K562 (cell line): ENCODE measurements at regions not wholly inside any gene's neighbourhood (a gene's known extent, or its start where the extent isn't known, plus 50 kb on each side); places are given as distances from the start of the nearest gene placed in this dataset.

Source experiments
- ATAC-seq: fragments of 200-7000 bp; cut with Tn5 transposase; 3 replicates; pipeline ENCODE4 v1.9.1; 2020; ENCODE audit warnings: moderate library complexity
- BruUV-seq: library from RNA; stranded (reverse); fragments of 400-500 nt; replicated peaks from 2 replicates; lab custom pipeline; 2021; lab: Mats Ljungman, UMichigan
- CTCF ChIA-PET: fragments of 300-600 bp; formaldehyde crosslinking; extraction: SDS; loops from one replicate; lab custom pipeline; 2021; ENCODE audit warnings: low intra/inter-chr PET ratio; lab: Yijun Ruan, JAX
- POLR2A ChIA-PET: fragments of 300-600, 350-650 bp; sonication (Branson Sonifier 250); formaldehyde crosslinking; extraction: SDS; loops from one replicate; lab custom pipeline; 2021; ENCODE audit warnings: antibody characterized with exemption, inconsistent platforms; lab: Yijun Ruan, JAX
- DNase-seq, 4 experiments: peaks; one replicate each; pipeline versions ENCODE4 v3.0.0 to v3.0.0-alpha.2; 2011 to 2018; ENCODE audit warnings: low spot score in 3 of 4, mixed read lengths in 3 of 4; ENCODE audit errors: extremely low read depth in 1 of 4
- FAIRE-seq: peaks from 2 replicates; lab custom pipeline; 2011; peaks lifted over from hg19 to GRCh38; lab: Jason Lieb, UNC
- H2AFZ ChIP-seq: 2 replicates; pipeline ENCODE4 v1.6.0; 2011; ENCODE audit warnings: low read depth, low read length, control low read depth, inconsistent platforms
- H3K27ac ChIP-seq: fragments of 200-600 bp; 3 replicates; pipeline ENCODE4 v1.8.0; 2011; ENCODE audit warnings: low read depth, mild to moderate bottlenecking, control low read depth, inconsistent platforms, low read length, moderate library complexity, mixed read lengths; ENCODE audit errors: extremely low read depth
- H3K27me3 ChIP-seq, 2 experiments: fragments of 300-600 bp in 1 of 2; 2 replicates in 1 of 2; 3 replicates in 1 of 2; pipeline versions ENCODE4 v1.6.0 to v1.8.0; 2011; ENCODE audit warnings: inconsistent platforms in 2 of 2, low read length in 2 of 2, mild to moderate bottlenecking in 1 of 2, mixed read lengths in 1 of 2, moderate library complexity in 1 of 2; ENCODE audit not compliant: control insufficient read depth in 2 of 2, insufficient read depth in 2 of 2
- H3K36me3 ChIP-seq: fragments of 300-600 bp; 3 replicates; pipeline ENCODE4 v1.8.0; 2011; ENCODE audit warnings: mild to moderate bottlenecking, low read length, inconsistent platforms; ENCODE audit not compliant: control insufficient read depth, insufficient read depth
- H3K4me1 ChIP-seq, 2 experiments: fragments of 200-600 bp in 1 of 2; replicated peaks in 1 of 2; 2 replicates in 1 of 2; 3 replicates in 1 of 2; pipeline versions ENCODE4 v1.5.1 to v1.8.0; 2011; ENCODE audit warnings: inconsistent platforms in 2 of 2, low read length in 2 of 2, mild to moderate bottlenecking in 1 of 2, mixed read lengths in 1 of 2, moderate library complexity in 1 of 2; ENCODE audit not compliant: control insufficient read depth in 2 of 2, insufficient read depth in 2 of 2
- H3K4me2 ChIP-seq: 2 replicates; pipeline ENCODE4 v1.6.1; 2011; ENCODE audit warnings: low read length, control low read depth, inconsistent platforms, mixed read lengths; ENCODE audit not compliant: insufficient read depth
- H3K4me3 ChIP-seq: fragments of 200-600 bp; sonication (generic), shearing (Covaris generic); 2 replicates; pipeline ENCODE4 v1.5.1; 2016; ENCODE audit warnings: control low read depth, inconsistent platforms
- H3K79me2 ChIP-seq: fragments of 200-600 bp; 3 replicates; pipeline ENCODE4 v1.8.0; 2011; ENCODE audit warnings: low read length, inconsistent platforms; ENCODE audit not compliant: control insufficient read depth, insufficient read depth
- H3K9ac ChIP-seq, 2 experiments: 2 replicates each; pipeline versions ENCODE4 v1.6.0 to v1.6.1; 2011; ENCODE audit warnings: low read depth in 2 of 2, low read length in 2 of 2, control low read depth in 1 of 2, inconsistent platforms in 1 of 2, mild to moderate bottlenecking in 1 of 2, mixed read lengths in 1 of 2; ENCODE audit not compliant: insufficient read depth in 1 of 2
- H3K9me1 ChIP-seq: one replicate; pipeline ENCODE4 v1.6.0; 2011; ENCODE audit warnings: inconsistent platforms, mild to moderate bottlenecking, low read length, moderate library complexity; ENCODE audit not compliant: control insufficient read depth, insufficient read depth
- H3K9me3 ChIP-seq: replicated peaks from 2 replicates; pipeline ENCODE4 v1.5.1; 2011; ENCODE audit warnings: low read depth, low read length, inconsistent platforms; ENCODE audit not compliant: control insufficient read depth, insufficient read depth
- H4K20me1 ChIP-seq: replicated peaks from 2 replicates; pipeline ENCODE4 v1.6.1; 2011; ENCODE audit warnings: low read length, inconsistent platforms, mixed read lengths; ENCODE audit not compliant: control insufficient read depth, insufficient read depth
- E2F5 ChIP-seq: sonication (generic); formaldehyde crosslinking; IDR thresholded peaks from 2 replicates; pipeline ENCODE4 v1.8.0; 2022; ENCODE audit warnings: mild to moderate bottlenecking, missing genetic modification reagents
- WGBS: fragments of 100-300 bp; shearing (Covaris generic); methylation state at CpG from one replicate; pipeline ENCODE4 v1.1.6; 2016; ENCODE audit warnings: low coverage, mixed read lengths; ENCODE audit not compliant: insufficient coverage; ENCODE audit errors: missing lambda C conversion rate; 5-methylcytosine and 5-hydroxymethylcytosine counted together
- in situ Hi-C: fragments of 300-500 bp; cut with MboI; formaldehyde crosslinking; loops from 4 replicates; pipeline ENCODE4 v1.15.0; 2018; ENCODE audit warnings: inconsistent platforms, mixed read lengths
- intact Hi-C: fragments of 100-400 bp; cut with micrococcal nuclease; formaldehyde crosslinking; loops from 2 replicates; pipeline ENCODE4 v1.14.2; 2022
- TF ChIP-seq, protein P1 (sequence below): fragments of 250-450 bp; sonication (Bioruptor Pico); IDR thresholded peaks from 2 replicates; pipeline ENCODE4 v1.8.0; 2021; ENCODE audit warnings: borderline replicate concordance, mild to moderate bottlenecking, moderate library complexity; ENCODE audit not compliant: poor library complexity, severe bottlenecking
- TF ChIP-seq, protein P2 (sequence below): fragments of 450-650 bp; IDR thresholded peaks from 2 replicates; pipeline ENCODE4 v1.6.1; 2018; ENCODE audit not compliant: partially characterized antibody

- intact Hi-C loops = no loop called here
- DNase-seq = no peak
- no peak for FAIRE-seq
- Histone ChIP-seq H3K27ac (no peak overlapping the region), H4K20me1 (no peaks in the 10 kb centered on the region), H2AFZ (no peak overlapping the region), H3K79me2 (no peaks in the 10 kb centered on the region), H3K27me3 (no peaks in the 10 kb centered on the region; a peak in 1 of 5 replicates), H3K4me1 (peaks cover 12 to 13% of the 10 kb centered on the region in 2 experiments), H3K36me3 (no peaks in the 10 kb centered on the region), H3K9me3 (peaks cover 2% of the 10 kb centered on the region; the same call in 1 of the 2 replicates), H3K9ac (no peak overlapping the region), H3K4me2 (no peak overlapping the region), H3K9me1 (no peaks in the 10 kb centered on the region), H3K4me3 (no peak overlapping the region)
- POLR2A ChIA-PET = no interaction called here
- no TSS peak for BruUV-seq
- in situ Hi-C loops = no loop called here
- TF ChIP-seq, protein P1, sequence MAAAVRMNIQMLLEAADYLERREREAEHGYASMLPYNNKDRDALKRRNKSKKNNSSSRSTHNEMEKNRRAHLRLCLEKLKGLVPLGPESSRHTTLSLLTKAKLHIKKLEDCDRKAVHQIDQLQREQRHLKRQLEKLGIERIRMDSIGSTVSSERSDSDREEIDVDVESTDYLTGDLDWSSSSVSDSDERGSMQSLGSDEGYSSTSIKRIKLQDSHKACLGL (CRISPR knock-in tag) = no peak
- no peak for TF ChIP-seq E2F5 (CRISPR knock-in tag)
- TF ChIP-seq, protein P2, sequence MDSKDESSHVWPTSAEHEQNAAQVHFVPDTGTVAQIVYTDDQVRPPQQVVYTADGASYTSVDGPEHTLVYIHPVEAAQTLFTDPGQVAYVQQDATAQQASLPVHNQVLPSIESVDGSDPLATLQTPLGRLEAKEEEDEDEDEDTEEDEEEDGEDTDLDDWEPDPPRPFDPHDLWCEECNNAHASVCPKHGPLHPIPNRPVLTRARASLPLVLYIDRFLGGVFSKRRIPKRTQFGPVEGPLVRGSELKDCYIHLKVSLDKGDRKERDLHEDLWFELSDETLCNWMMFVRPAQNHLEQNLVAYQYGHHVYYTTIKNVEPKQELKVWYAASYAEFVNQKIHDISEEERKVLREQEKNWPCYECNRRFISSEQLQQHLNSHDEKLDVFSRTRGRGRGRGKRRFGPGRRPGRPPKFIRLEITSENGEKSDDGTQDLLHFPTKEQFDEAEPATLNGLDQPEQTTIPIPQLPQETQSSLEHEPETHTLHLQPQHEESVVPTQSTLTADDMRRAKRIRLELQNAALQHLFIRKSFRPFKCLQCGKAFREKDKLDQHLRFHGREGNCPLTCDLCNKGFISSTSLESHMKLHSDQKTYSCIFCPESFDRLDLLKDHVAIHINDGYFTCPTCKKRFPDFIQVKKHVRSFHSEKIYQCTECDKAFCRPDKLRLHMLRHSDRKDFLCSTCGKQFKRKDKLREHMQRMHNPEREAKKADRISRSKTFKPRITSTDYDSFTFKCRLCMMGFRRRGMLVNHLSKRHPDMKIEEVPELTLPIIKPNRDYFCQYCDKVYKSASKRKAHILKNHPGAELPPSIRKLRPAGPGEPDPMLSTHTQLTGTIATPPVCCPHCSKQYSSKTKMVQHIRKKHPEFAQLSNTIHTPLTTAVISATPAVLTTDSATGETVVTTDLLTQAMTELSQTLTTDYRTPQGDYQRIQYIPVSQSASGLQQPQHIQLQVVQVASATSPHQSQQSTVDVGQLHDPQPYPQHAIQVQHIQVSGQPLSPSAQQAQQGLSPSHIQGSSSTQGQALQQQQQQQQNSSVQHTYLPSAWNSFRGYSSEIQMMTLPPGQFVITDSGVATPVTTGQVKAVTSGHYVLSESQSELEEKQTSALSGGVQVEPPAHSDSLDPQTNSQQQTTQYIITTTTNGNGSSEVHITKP = peak; percentile 11
- CTCF ChIA-PET = no interaction called here
- ATAC-seq = no peak
- 13% methylated on average over 3 of the region's 10 CpGs for WGBS
Observed at GRCh38 chr22:35475545-35475944, 65.1 kb upstream of the RASD2 start.
